ENCODE measurements at regions not wholly inside any gene's neighbourhood (a gene's known extent, or its start where the extent isn't known, plus 50 kb on each side); places are given as distances from the start of the nearest gene placed in this dataset.

GRCh38 chr16:49956915-49957314 lies 68.1 kb upstream of the CNEP1R1 start:
- Histone ChIP-seq H3K9me3 (ENCODE audit: low read depth, low read length, poor library complexity, severe bottlenecking) (no peaks in the 10 kb centered on the region), H3K4me3 (ENCODE audit: low read depth, low read length, poor library complexity, severe bottlenecking) (no peak overlapping the region), H3K27me3 (replicated peaks; ENCODE audit: insufficient read depth, low read depth, low read length, poor library complexity) (no peaks in the 10 kb centered on the region), H3K36me3 (ENCODE audit: insufficient read depth, low read length, poor library complexity, severe bottlenecking) (no peaks in the 10 kb centered on the region), H3K4me1 (ENCODE audit: insufficient read depth, low read length, poor library complexity, severe bottlenecking) (no peaks in the 10 kb centered on the region), H3K27ac (ENCODE audit: low read depth, low read length, poor library complexity, severe bottlenecking) (no peak overlapping the region)
- no peak for DNase-seq (ENCODE audit: low spot score)
- ChIA-PET CTCF (interaction anchor here (1.6 kb wide), 1 partner anchor 68 kb away, joined by 11 read pairs; the partner anchor contains the start of gene CNEP1R1), POLR2A (ENCODE audit: low non-redundant PET) (no interaction called here)
- TF ChIP-seq EZH2 (IDR thresholded peaks at IDR 0.05; ENCODE audit: borderline replicate concordance, low read depth, low read length, poor library complexity, severe bottlenecking) (no peak), CTCF (conservative IDR thresholded peaks at IDR 0.05; ENCODE audit: low read depth, low read length) (no peak)
- no TSS peak for BruUV-seq (replicated peaks)
- intact Hi-C loops (cut with micrococcal nuclease; ENCODE audit: unreplicated experiment): no loop called here

GRCh38 chr16:49958448-49958847 lies 66.6 kb upstream of the CNEP1R1 start:
- no peaks in the 10 kb centered on the region for H3K9me3 ChIP-seq (ENCODE audit: low read depth, low read length, poor library complexity, severe bottlenecking)
- no peaks in the 10 kb centered on the region for H3K4me1 ChIP-seq (ENCODE audit: insufficient read depth, low read length, poor library complexity, severe bottlenecking)
- BruUV-seq (replicated peaks): no TSS peak
- intact Hi-C loops (cut with micrococcal nuclease; ENCODE audit: unreplicated experiment): no loop called here
- H3K27me3 ChIP-seq (replicated peaks; ENCODE audit: insufficient read depth, low read depth, low read length, poor library complexity): no peaks in the 10 kb centered on the region
- DNase-seq (ENCODE audit: low spot score): no peak
- H3K27ac ChIP-seq (ENCODE audit: low read depth, low read length, poor library complexity, severe bottlenecking): no peak overlapping the region
- TF ChIP-seq EZH2 (IDR thresholded peaks at IDR 0.05; ENCODE audit: borderline replicate concordance, low read depth, low read length, poor library complexity, severe bottlenecking) (no peak), CTCF (conservative IDR thresholded peaks at IDR 0.05; ENCODE audit: low read depth, low read length) (no peak)
- ChIA-PET POLR2A (ENCODE audit: low non-redundant PET) (no interaction called here), CTCF (interaction anchor here (0.5 to 1.6 kb wide), 9 partner anchors 11 to 848 kb away, joined by 3 to 11 read pairs (median 5); partner anchors contain the start of gene CNEP1R1)
- H3K4me3 ChIP-seq (ENCODE audit: low read depth, low read length, poor library complexity, severe bottlenecking): no peak overlapping the region
- no peaks in the 10 kb centered on the region for H3K36me3 ChIP-seq (ENCODE audit: insufficient read depth, low read length, poor library complexity, severe bottlenecking)

- Histone ChIP-seq H3K9me3 (ENCODE audit: low read depth, low read length, poor library complexity, severe bottlenecking) (no peaks in the 10 kb centered on the region), H3K36me3 (ENCODE audit: insufficient read depth, low read length, poor library complexity, severe bottlenecking) (no peaks in the 10 kb centered on the region), H3K4me1 (ENCODE audit: insufficient read depth, low read length, poor library complexity, severe bottlenecking) (no peaks in the 10 kb centered on the region), H3K27ac (ENCODE audit: low read depth, low read length, poor library complexity, severe bottlenecking) (no peak overlapping the region), H3K27me3 (replicated peaks; ENCODE audit: insufficient read depth, low read depth, low read length, poor library complexity) (no peaks in the 10 kb centered on the region), H3K4me3 (ENCODE audit: low read depth, low read length, poor library complexity, severe bottlenecking) (no peak overlapping the region)
- ChIA-PET POLR2A (ENCODE audit: low non-redundant PET) (no interaction called here), CTCF (no interaction called here)
- TF ChIP-seq CTCF (conservative IDR thresholded peaks at IDR 0.05; ENCODE audit: low read depth, low read length): no peak
- TF ChIP-seq EZH2 (IDR thresholded peaks at IDR 0.05; ENCODE audit: borderline replicate concordance, low read depth, low read length, poor library complexity, severe bottlenecking): no peak
- DNase-seq (ENCODE audit: low spot score): no peak
- BruUV-seq (replicated peaks): no TSS peak
- intact Hi-C loops (cut with micrococcal nuclease; ENCODE audit: unreplicated experiment): no loop called here
These were observed 65.3 kb upstream of the CNEP1R1 start for GRCh38 chr16:49959552-49960277.
